HepG2 (cell line): ENCODE measurements at regions not wholly inside any gene's neighbourhood (a gene's known extent, or its start where the extent isn't known, plus 50 kb on each side); places are given as distances from the start of the nearest gene placed in this dataset.
A peak's percentile ranks its signal among the peaks of the same experiment; 100 is the strongest.

Source experiments
- ATAC-seq: fragments of 200-7000 bp; cut with Tn5 transposase; 3 replicates; pipeline ENCODE4 v1.9.1; 2020; ENCODE audit warnings: mild to moderate bottlenecking, moderate library complexity
- BruUV-seq: library from RNA; stranded (reverse); fragments of 400-500 nt; replicated peaks from 2 replicates; lab custom pipeline; 2021; lab: Mats Ljungman, UMichigan
- CTCF ChIA-PET: fragments of 300-600 bp; formaldehyde crosslinking; extraction: SDS; loops from one replicate; lab custom pipeline; 2021; ENCODE audit warnings: low total read pairs, inconsistent platforms, low intra/inter-chr PET ratio; lab: Yijun Ruan, JAX
- POLR2A ChIA-PET: fragments of 350-600 bp; sonication (Branson Sonifier 250); formaldehyde crosslinking; loops from one replicate; lab custom pipeline; 2020; ENCODE audit warnings: antibody characterized with exemption, inconsistent platforms; lab: Yijun Ruan, JAX
- DNase-seq: peaks from one replicate; pipeline ENCODE4 v3.0.0-alpha.2; 2015; ENCODE audit warnings: low spot score
- FAIRE-seq: peaks from 3 replicates; lab custom pipeline; 2011; peaks lifted over from hg19 to GRCh38; lab: Jason Lieb, UNC
- H2AFZ ChIP-seq: one replicate; pipeline ENCODE4 v1.6.1; 2011; ENCODE audit warnings: low read length, inconsistent platforms
- H3K27ac ChIP-seq: fragments of 300-600 bp; 3 replicates; pipeline ENCODE4 v1.8.0; 2011; ENCODE audit warnings: mixed run types, mild to moderate bottlenecking, mixed read lengths, low read length, inconsistent platforms; ENCODE audit not compliant: insufficient read depth; ENCODE audit errors: extremely low read length
- H3K27me3 ChIP-seq, 2 experiments: fragments of 200-600 bp in 1 of 2; 2 replicates in 1 of 2; 3 replicates in 1 of 2; pipeline versions ENCODE4 v1.6.0 to v1.8.0; 2011; ENCODE audit warnings: low read length in 2 of 2, mild to moderate bottlenecking in 2 of 2, moderate library complexity in 2 of 2, inconsistent platforms in 1 of 2; ENCODE audit not compliant: insufficient read depth in 2 of 2, control insufficient read depth in 1 of 2
- H3K36me3 ChIP-seq, 2 experiments: fragments of 200-600 bp in 1 of 2; replicated peaks in 1 of 2; 2 replicates in 1 of 2; 3 replicates in 1 of 2; pipeline versions ENCODE4 v1.5.1 to v1.8.0; 2011; ENCODE audit warnings: low read length in 2 of 2, inconsistent platforms in 1 of 2; ENCODE audit not compliant: insufficient read depth in 2 of 2, control insufficient read depth in 1 of 2
- H3K4me1 ChIP-seq: 2 replicates; pipeline ENCODE4 v1.5.1; 2012; ENCODE audit warnings: low read length, inconsistent platforms; ENCODE audit not compliant: insufficient read depth
- H3K4me2 ChIP-seq: 2 replicates; pipeline ENCODE4 v1.6.0; 2011; ENCODE audit warnings: low read depth, low read length, inconsistent platforms
- H3K4me3 ChIP-seq, 3 experiments: fragments of 200-600 bp in 1 of 3; sonication (generic), shearing (Covaris generic) in 1 of 3; replicated peaks in 1 of 3; 2 replicates each; pipeline ENCODE4 v1.5.1; 2011 to 2016; ENCODE audit warnings: low read length in 3 of 3, inconsistent platforms in 2 of 3, low read depth in 2 of 3, mild to moderate bottlenecking in 2 of 3, control low read depth in 1 of 3, mixed read lengths in 1 of 3; ENCODE audit not compliant: insufficient read depth in 1 of 3
- H3K79me2 ChIP-seq: one replicate; pipeline ENCODE4 v1.6.1; 2011; ENCODE audit warnings: low read length, inconsistent platforms; ENCODE audit not compliant: insufficient read depth
- H3K9ac ChIP-seq: 2 replicates; pipeline ENCODE4 v1.6.0; 2011; ENCODE audit warnings: mild to moderate bottlenecking, low read depth, low read length, inconsistent platforms; ENCODE audit not compliant: insufficient read depth
- H3K9me3 ChIP-seq: 2 replicates; pipeline ENCODE4 v1.5.1; 2012; ENCODE audit warnings: mild to moderate bottlenecking, low read length
- H4K20me1 ChIP-seq: 2 replicates; pipeline ENCODE4 v1.6.0; 2011; ENCODE audit warnings: inconsistent platforms, mild to moderate bottlenecking, low read length, moderate library complexity; ENCODE audit not compliant: insufficient read depth
- IKZF1 ChIP-seq: fragments of 450-650 bp; IDR thresholded peaks from 2 replicates; pipeline ENCODE4 v1.7.1; 2016
- JDP2 ChIP-seq: sonication (generic); formaldehyde crosslinking; IDR thresholded peaks from 2 replicates; pipeline ENCODE4 v1.8.1; 2022; ENCODE audit warnings: missing genetic modification reagents, borderline replicate concordance
- JUNB ChIP-seq: sonication (generic); formaldehyde crosslinking; IDR thresholded peaks from 2 replicates; pipeline ENCODE4 v1.8.0; 2022; ENCODE audit warnings: missing genetic modification reagents, mild to moderate bottlenecking, borderline replicate concordance
- KDM2A ChIP-seq: sonication (generic); formaldehyde crosslinking; IDR thresholded peaks from 2 replicates; pipeline ENCODE4 v1.4.0; 2020; ENCODE audit warnings: low read depth, missing genetic modification reagents, borderline replicate concordance
- KDM5B ChIP-seq: sonication (generic); formaldehyde crosslinking; IDR thresholded peaks from 2 replicates; pipeline ENCODE4 v1.4.0; 2020; ENCODE audit warnings: missing genetic modification reagents, mild to moderate bottlenecking, borderline replicate concordance
- MAZ ChIP-seq, 2 experiments: sonication (generic) in 1 of 2; formaldehyde crosslinking in 1 of 2; IDR thresholded peaks; 2 replicates each; pipeline versions ENCODE4 v1.5.0 to v1.6.1; 2012 to 2020; ENCODE audit warnings: low read depth in 2 of 2, mild to moderate bottlenecking in 2 of 2, borderline replicate concordance in 1 of 2, improper control_type of control experiment in 1 of 2, low read length in 1 of 2, missing genetic modification reagents in 1 of 2, moderate library complexity in 1 of 2
- STAG1 ChIP-seq: sonication (generic); formaldehyde crosslinking; IDR thresholded peaks from 2 replicates; pipeline ENCODE4 v1.4.0; 2020; ENCODE audit warnings: missing genetic modification reagents
- TAF15 ChIP-seq: fragments of 200-400 bp; formaldehyde crosslinking; IDR thresholded peaks from one replicate; pipeline ENCODE4 v1.6.1; 2018; ENCODE audit warnings: mild to moderate bottlenecking, low read depth, low read length; ENCODE audit not compliant: poor library complexity, severe bottlenecking
- XRCC5 ChIP-seq: fragments of 200-400 bp; formaldehyde crosslinking; optimal IDR thresholded peaks from 2 replicates; pipeline ENCODE3; 2017; ENCODE audit warnings: mild to moderate bottlenecking, low read length
- ZNF263 ChIP-seq: sonication (generic); formaldehyde crosslinking; IDR thresholded peaks from 2 replicates; pipeline ENCODE4 v1.4.0; 2020; ENCODE audit warnings: missing genetic modification reagents
- ZNF331 ChIP-seq: sonication (generic); formaldehyde crosslinking; IDR thresholded peaks from 2 replicates; pipeline ENCODE4 v1.4.0; 2020; ENCODE audit warnings: missing genetic modification reagents
- ZNF766 ChIP-seq: sonication (generic); formaldehyde crosslinking; IDR thresholded peaks from 2 replicates; pipeline ENCODE4 v1.5.0; 2020; ENCODE audit warnings: missing genetic modification reagents, borderline replicate concordance
- ZNF883 ChIP-seq: sonication (generic); formaldehyde crosslinking; IDR thresholded peaks from 2 replicates; pipeline ENCODE4 v1.5.1; 2020; ENCODE audit warnings: mild to moderate bottlenecking, missing genetic modification reagents; ENCODE audit errors: not compliant biosample characterization
- WGBS: methylation state at CpG from one replicate; pipeline ENCODE4 v1.1.6; 2017; ENCODE audit warnings: low lambda C conversion rate; 5-methylcytosine and 5-hydroxymethylcytosine counted together
- in situ Hi-C: cut with HindIII; loops from 2 replicates; pipeline ENCODE4 v1.10.0; 2017; ENCODE audit warnings: low pct_unique_long_range_greater_than_20kb; ENCODE audit not compliant: extremely low pct_ligation_motif_present
- intact Hi-C: fragments of 100-400 bp; cut with micrococcal nuclease; formaldehyde crosslinking; loops from one replicate; pipeline ENCODE4 v1.10.0; 2022; ENCODE audit not compliant: unreplicated experiment
- TF ChIP-seq, protein P1 (sequence below): sonication (generic); formaldehyde crosslinking; IDR thresholded peaks from 2 replicates; pipeline ENCODE4 v1.4.0; 2020; ENCODE audit warnings: missing genetic modification reagents
- TF ChIP-seq, protein P2 (sequence below): sonication (generic); formaldehyde crosslinking; IDR thresholded peaks from 2 replicates; pipeline ENCODE4 v1.8.1; 2023; ENCODE audit warnings: mild to moderate bottlenecking, missing genetic modification reagents
- TF ChIP-seq, protein P3 (sequence below): sonication (generic); formaldehyde crosslinking; IDR thresholded peaks from 2 replicates; pipeline ENCODE4 v1.9.0; 2022; ENCODE audit warnings: missing genetic modification reagents, mild to moderate bottlenecking, borderline replicate concordance

DNA sequence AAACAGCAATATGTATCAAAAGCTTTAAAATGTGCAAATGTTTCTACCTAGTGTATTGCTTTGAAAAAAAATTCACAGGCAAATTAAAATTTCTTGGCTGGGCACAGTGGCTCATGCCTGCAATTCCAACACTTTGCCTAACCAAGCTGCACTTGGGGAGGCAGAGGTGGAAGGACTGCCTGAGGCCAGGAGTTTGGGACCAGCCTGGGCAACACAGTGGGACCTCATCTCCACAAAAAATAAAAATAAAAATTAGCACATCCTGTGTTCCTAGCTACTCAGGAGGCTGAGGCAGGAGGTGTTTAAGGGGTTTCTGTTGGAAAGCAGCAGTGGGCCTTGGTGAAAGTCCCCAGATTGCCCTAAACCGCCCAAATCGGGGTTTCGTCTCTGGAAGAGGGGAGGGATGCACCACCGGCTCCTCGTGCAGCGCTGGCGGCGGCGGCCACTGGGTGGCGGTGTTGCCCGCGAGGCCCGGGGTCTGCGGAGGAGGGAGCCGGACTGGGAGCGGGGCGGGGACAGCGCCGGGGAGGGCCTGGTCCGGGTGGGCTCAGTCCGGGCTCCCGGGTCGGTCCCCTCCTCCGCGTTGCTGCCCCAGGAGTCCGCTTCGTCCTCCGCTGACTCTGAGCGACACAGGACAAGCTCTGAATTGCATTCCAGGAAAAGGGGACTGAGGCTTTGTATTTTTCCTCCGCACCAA, 265.6 kb downstream of the AACS start:
- peak; percentile 5 for DNase-seq
- peak; percentile 99 for ATAC-seq
- Histone ChIP-seq H3K4me2 (peak overlapping the region; percentile 74), H2AFZ (no peak overlapping the region), H3K4me1 (no peaks in the 10 kb centered on the region), H3K9me3 (no peaks in the 10 kb centered on the region), H3K27me3 (peaks cover 2 to 11% of the 10 kb centered on the region in 2 experiments; a peak in 2 of 5 replicates), H3K9ac (0 out of 2 replicates have a peak overlapping the region, but pooled peaks have one; percentile 3), H4K20me1 (no peaks in the 10 kb centered on the region), H3K79me2 (no peaks in the 10 kb centered on the region), H3K4me3 (peak overlapping the region in 2 of 3 experiments; percentile 10 to 63; a peak in 2 of 6 replicates), H3K36me3 (no peaks in the 10 kb centered on the region), H3K27ac (no peak overlapping the region)
- POLR2A ChIA-PET: no interaction called here
- in situ Hi-C loops (loop anchor here (5.0 kb wide), 1 partner anchor 72 kb away; no protein-coding TSS in a partner anchor), intact Hi-C loops (loop anchor here (1.0 kb wide), 2 partner anchors 73 to 147 kb away; no protein-coding TSS in a partner anchor)
- 0% methylated on average over 1 of the region's 30 CpGs for WGBS
- CTCF ChIA-PET: interaction anchor here (2.1 kb wide), 1 partner anchor 72 kb away, joined by 28 read pairs; no protein-coding TSS in a partner anchor
- FAIRE-seq: no peak
- no TSS peak for BruUV-seq
- TF ChIP-seq, protein P1, sequence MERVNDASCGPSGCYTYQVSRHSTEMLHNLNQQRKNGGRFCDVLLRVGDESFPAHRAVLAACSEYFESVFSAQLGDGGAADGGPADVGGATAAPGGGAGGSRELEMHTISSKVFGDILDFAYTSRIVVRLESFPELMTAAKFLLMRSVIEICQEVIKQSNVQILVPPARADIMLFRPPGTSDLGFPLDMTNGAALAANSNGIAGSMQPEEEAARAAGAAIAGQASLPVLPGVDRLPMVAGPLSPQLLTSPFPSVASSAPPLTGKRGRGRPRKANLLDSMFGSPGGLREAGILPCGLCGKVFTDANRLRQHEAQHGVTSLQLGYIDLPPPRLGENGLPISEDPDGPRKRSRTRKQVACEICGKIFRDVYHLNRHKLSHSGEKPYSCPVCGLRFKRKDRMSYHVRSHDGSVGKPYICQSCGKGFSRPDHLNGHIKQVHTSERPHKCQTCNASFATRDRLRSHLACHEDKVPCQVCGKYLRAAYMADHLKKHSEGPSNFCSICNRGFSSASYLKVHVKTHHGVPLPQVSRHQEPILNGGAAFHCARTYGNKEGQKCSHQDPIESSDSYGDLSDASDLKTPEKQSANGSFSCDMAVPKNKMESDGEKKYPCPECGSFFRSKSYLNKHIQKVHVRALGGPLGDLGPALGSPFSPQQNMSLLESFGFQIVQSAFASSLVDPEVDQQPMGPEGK: peak; percentile 64
- TF ChIP-seq ZNF331 (CRISPR knock-in tag) (no peak), IKZF1 (no peak), JUNB (CRISPR knock-in tag) (no peak), KDM5B (CRISPR knock-in tag) (peak; percentile 61; the same call in 1 of the 2 replicates), XRCC5 (peak; percentile 74), MAZ (IDR thresholded peaks at IDR 0.05; ENCODE audit: borderline replicate concordance, low read depth, low read length) (no peak), MAZ (CRISPR knock-in tag; IDR thresholded peaks at IDR 0.05; ENCODE audit: low read depth) (peak; percentile 70), ZNF766 (CRISPR knock-in tag) (0 out of 2 replicates have a peak, but pooled peaks have one; percentile 33), KDM2A (CRISPR knock-in tag) (peak; percentile 78), TAF15 (peak; percentile 56), STAG1 (CRISPR knock-in tag) (peak; percentile 93), ZNF263 (CRISPR knock-in tag) (peak; percentile 50; the same call in 1 of the 2 replicates), ZNF883 (CRISPR knock-in tag) (peak; percentile 24), JDP2 (CRISPR knock-in tag) (no peak)
- TF ChIP-seq, protein P2, sequence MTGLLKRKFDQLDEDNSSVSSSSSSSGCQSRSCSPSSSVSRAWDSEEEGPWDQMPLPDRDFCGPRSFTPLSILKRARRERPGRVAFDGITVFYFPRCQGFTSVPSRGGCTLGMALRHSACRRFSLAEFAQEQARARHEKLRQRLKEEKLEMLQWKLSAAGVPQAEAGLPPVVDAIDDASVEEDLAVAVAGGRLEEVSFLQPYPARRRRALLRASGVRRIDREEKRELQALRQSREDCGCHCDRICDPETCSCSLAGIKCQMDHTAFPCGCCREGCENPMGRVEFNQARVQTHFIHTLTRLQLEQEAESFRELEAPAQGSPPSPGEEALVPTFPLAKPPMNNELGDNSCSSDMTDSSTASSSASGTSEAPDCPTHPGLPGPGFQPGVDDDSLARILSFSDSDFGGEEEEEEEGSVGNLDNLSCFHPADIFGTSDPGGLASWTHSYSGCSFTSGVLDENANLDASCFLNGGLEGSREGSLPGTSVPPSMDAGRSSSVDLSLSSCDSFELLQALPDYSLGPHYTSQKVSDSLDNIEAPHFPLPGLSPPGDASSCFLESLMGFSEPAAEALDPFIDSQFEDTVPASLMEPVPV (CRISPR knock-in tag): no peak
- TF ChIP-seq, protein P3, sequence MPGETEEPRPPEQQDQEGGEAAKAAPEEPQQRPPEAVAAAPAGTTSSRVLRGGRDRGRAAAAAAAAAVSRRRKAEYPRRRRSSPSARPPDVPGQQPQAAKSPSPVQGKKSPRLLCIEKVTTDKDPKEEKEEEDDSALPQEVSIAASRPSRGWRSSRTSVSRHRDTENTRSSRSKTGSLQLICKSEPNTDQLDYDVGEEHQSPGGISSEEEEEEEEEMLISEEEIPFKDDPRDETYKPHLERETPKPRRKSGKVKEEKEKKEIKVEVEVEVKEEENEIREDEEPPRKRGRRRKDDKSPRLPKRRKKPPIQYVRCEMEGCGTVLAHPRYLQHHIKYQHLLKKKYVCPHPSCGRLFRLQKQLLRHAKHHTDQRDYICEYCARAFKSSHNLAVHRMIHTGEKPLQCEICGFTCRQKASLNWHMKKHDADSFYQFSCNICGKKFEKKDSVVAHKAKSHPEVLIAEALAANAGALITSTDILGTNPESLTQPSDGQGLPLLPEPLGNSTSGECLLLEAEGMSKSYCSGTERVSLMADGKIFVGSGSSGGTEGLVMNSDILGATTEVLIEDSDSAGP: peak; percentile 42; the same call in 1 of the 2 replicates
